Activated CD8-positive, alpha-beta T cell treated with anti-CD3 and anti-CD28 coated beads, Interleukin-2, amount 10 ng/mL, durations not matched to agents 7 days and 5 days (primary cell): ENCODE measurements at regions not wholly inside any gene's neighbourhood (a gene's known extent, or its start where the extent isn't known, plus 50 kb on each side); places are given as distances from the start of the nearest gene placed in this dataset.

Experiments
- ATAC-seq: fragments of 150-1000 bp; cut with Tn5 transposase; one replicate; pipeline ENCODE4 v1.10.0; 2021; ENCODE audit warnings: moderate library complexity
- CTCF ChIA-PET: fragments of 350-600 bp; sonication (Branson Sonifier 250); formaldehyde crosslinking; loops from one replicate; lab custom pipeline; 2021; ENCODE audit warnings: antibody characterized with exemption; lab: Charles Lee
- POLR2A ChIA-PET: fragments of 350-600 bp; sonication (Branson Sonifier 250); formaldehyde crosslinking; loops from one replicate; lab custom pipeline; 2021; ENCODE audit warnings: antibody characterized with exemption; lab: Charles Lee
- DNase-seq: peaks from one replicate; pipeline ENCODE4 v3.0.0-alpha.2; 2020
- H3K27ac Mint-ChIP-seq: one replicate; pipeline ENCODE4 v1.8.0; 2021; ENCODE audit warnings: mild to moderate bottlenecking, mixed read lengths
- H3K27me3 Mint-ChIP-seq: one replicate; pipeline ENCODE4 v1.8.0; 2021; ENCODE audit warnings: low read depth, mixed read lengths
- H3K36me3 Mint-ChIP-seq: one replicate; pipeline ENCODE4 v1.8.0; 2021; ENCODE audit warnings: low read depth, mixed read lengths
- H3K4me1 Mint-ChIP-seq: one replicate; pipeline ENCODE4 v1.8.0; 2021; ENCODE audit warnings: low read depth, mixed read lengths
- H3K4me3 Mint-ChIP-seq: one replicate; pipeline ENCODE4 v1.8.0; 2021; ENCODE audit warnings: mild to moderate bottlenecking, mixed read lengths
- H3K9me3 Mint-ChIP-seq: one replicate; pipeline ENCODE4 v1.8.0; 2022; ENCODE audit warnings: mixed read lengths; ENCODE audit not compliant: insufficient read depth

GRCh38 chr2:145652571-145653545, 1132.9 kb upstream of the ZEB2 start:
- no peak overlapping the region for H3K27ac Mint-ChIP-seq
- H3K27me3 Mint-ChIP-seq = no peaks in the 10 kb centered on the region
- no peaks in the 10 kb centered on the region for H3K4me1 Mint-ChIP-seq
- DNase-seq = no peak
- no peaks in the 10 kb centered on the region for H3K36me3 Mint-ChIP-seq
- ChIA-PET POLR2A (no interaction called here), CTCF (no interaction called here)
- no peak overlapping the region for H3K4me3 Mint-ChIP-seq
- no peak for ATAC-seq
- H3K9me3 Mint-ChIP-seq = no peaks in the 10 kb centered on the region

GRCh38 chr2:145652036-145652435, 1132.1 kb upstream of the ZEB2 start:
- H3K36me3 Mint-ChIP-seq = no peaks in the 10 kb centered on the region
- H3K27ac Mint-ChIP-seq = no peak overlapping the region
- no peaks in the 10 kb centered on the region for H3K4me1 Mint-ChIP-seq
- no peaks in the 10 kb centered on the region for H3K9me3 Mint-ChIP-seq
- no peak overlapping the region for H3K4me3 Mint-ChIP-seq
- ChIA-PET POLR2A (no interaction called here), CTCF (no interaction called here)
- no peaks in the 10 kb centered on the region for H3K27me3 Mint-ChIP-seq
- no peak for DNase-seq
- ATAC-seq = no peak

DNA sequence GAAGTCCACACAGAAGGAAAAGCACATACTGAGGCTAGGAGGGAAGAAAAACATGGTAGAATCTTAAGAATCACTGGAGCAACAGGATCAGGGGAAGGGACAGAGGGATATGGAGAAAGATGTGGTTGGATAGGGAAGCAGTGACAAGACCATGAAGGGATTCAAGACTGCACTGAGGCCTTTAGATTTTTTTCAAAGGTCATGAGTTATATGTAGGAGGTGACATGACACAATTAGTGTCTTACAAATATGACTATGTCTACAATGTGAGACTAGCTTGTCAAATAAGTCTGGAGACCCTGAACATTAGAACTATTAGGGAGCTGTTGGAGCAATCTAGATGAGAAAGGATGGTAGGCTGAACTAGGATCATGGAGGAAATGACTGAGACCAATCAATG, 1130.3 kb upstream of the ZEB2 start:
- Mint-ChIP-seq H3K27ac (no peak overlapping the region), H3K4me1 (no peaks in the 10 kb centered on the region), H3K4me3 (no peak overlapping the region), H3K9me3 (no peaks in the 10 kb centered on the region), H3K36me3 (no peaks in the 10 kb centered on the region), H3K27me3 (no peaks in the 10 kb centered on the region)
- DNase-seq (no peak), ATAC-seq (no peak)
- CTCF ChIA-PET = no interaction called here
- POLR2A ChIA-PET = no interaction called here

- Mint-ChIP-seq H3K9me3 (no peaks in the 10 kb centered on the region), H3K4me3 (no peak overlapping the region), H3K4me1 (peaks cover 4% of the 10 kb centered on the region), H3K27ac (no peak overlapping the region), H3K36me3 (no peaks in the 10 kb centered on the region), H3K27me3 (no peaks in the 10 kb centered on the region)
- CTCF ChIA-PET = no interaction called here
- ATAC-seq (no peak), DNase-seq (no peak)
- POLR2A ChIA-PET = no interaction called here
These were observed 1129.1 kb upstream of the ZEB2 start for GRCh38 chr2:145649061-145649460.

GRCh38 chr2:145644820-145645302, 1124.9 kb upstream of the ZEB2 start:
- no peak for DNase-seq
- no peaks in the 10 kb centered on the region for H3K36me3 Mint-ChIP-seq
- ATAC-seq = no peak
- H3K4me1 Mint-ChIP-seq = peaks cover 4% of the 10 kb centered on the region
- ChIA-PET CTCF (no interaction called here), POLR2A (no interaction called here)
- H3K9me3 Mint-ChIP-seq = no peaks in the 10 kb centered on the region
- H3K27ac Mint-ChIP-seq = no peak overlapping the region
- H3K4me3 Mint-ChIP-seq = no peak overlapping the region
- no peaks in the 10 kb centered on the region for H3K27me3 Mint-ChIP-seq

- H3K27ac Mint-ChIP-seq = no peak overlapping the region
- POLR2A ChIA-PET = no interaction called here
These were observed 1118.8 kb upstream of the ZEB2 start for GRCh38 chr2:145638675-145639074.

DNA sequence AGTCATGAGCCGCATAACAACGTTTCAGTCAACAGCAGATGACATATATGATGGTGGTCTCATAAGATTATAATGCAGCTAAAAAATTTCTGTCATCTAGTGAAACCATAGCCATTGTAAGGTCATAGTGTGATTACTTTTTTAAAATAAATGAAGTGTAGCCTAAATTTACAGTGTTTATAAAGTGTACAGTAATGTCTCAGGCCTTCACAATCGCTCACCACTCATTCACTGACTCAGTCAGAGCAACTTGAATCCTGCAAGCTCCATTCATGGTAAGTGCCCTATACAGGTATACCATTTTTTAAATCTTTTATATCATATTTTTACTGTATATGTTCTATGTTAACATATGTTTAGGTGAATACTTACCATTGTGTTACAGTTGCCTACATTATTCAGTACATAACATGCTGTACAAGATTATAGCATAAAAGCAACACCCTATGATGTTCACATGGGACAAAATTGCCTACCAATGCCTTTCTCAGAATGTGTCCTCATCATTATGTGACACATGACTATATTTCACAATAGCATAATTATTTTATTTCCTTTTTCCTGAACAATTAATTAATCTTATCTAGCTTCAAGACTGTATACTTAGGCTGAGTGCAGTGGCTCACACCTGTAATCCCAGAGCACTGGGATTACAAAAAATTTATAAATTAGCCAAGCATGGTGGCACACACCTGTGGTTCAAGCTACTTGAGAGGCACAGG, 1115.9 kb upstream of the ZEB2 start:
- Mint-ChIP-seq H3K4me1 (no peaks in the 10 kb centered on the region), H3K36me3 (no peaks in the 10 kb centered on the region), H3K27me3 (no peaks in the 10 kb centered on the region), H3K27ac (no peak overlapping the region), H3K4me3 (no peak overlapping the region), H3K9me3 (no peaks in the 10 kb centered on the region)
- no peak for DNase-seq
- ATAC-seq = no peak
- POLR2A ChIA-PET = no interaction called here
- CTCF ChIA-PET = no interaction called here

More at GRCh38 chr2:145638675-145639074, 1118.8 kb upstream of the ZEB2 start:
- ATAC-seq = no peak
- no peak overlapping the region for H3K4me3 Mint-ChIP-seq
- no peaks in the 10 kb centered on the region for H3K4me1 Mint-ChIP-seq
- no peaks in the 10 kb centered on the region for H3K36me3 Mint-ChIP-seq
- DNase-seq = no peak
- no peaks in the 10 kb centered on the region for H3K27me3 Mint-ChIP-seq
- no peaks in the 10 kb centered on the region for H3K9me3 Mint-ChIP-seq
- CTCF ChIA-PET = no interaction called here

DNA sequence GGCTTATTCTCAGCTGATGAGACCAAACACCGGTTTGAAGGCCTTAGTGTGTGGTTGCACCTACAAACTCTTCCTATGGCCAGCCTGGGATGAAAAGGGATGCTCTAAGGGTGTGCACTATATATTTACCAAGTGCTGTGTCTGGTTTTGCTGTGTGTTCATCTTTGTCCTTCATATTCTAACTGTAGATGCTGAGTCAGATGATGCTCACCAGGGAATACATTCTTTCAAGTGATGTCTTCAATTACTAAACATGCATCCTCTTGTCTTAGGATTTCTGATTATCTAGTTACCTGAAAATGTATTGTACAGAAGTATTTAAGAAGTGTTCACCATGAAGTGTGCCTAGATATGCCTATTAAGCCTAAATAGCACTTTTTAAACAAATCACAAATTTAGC, 1111.6 kb upstream of the ZEB2 start:
- no peaks in the 10 kb centered on the region for H3K36me3 Mint-ChIP-seq
- no peaks in the 10 kb centered on the region for H3K9me3 Mint-ChIP-seq
- no peak overlapping the region for H3K27ac Mint-ChIP-seq
- CTCF ChIA-PET = no interaction called here
- POLR2A ChIA-PET = no interaction called here
- DNase-seq = no peak
- ATAC-seq = no peak
- H3K27me3 Mint-ChIP-seq = peaks cover 3% of the 10 kb centered on the region
- H3K4me1 Mint-ChIP-seq = no peaks in the 10 kb centered on the region
- H3K4me3 Mint-ChIP-seq = no peak overlapping the region

- peaks cover 3% of the 10 kb centered on the region for H3K27me3 Mint-ChIP-seq
- H3K9me3 Mint-ChIP-seq = no peaks in the 10 kb centered on the region
- ATAC-seq = no peak
- no peak overlapping the region for H3K27ac Mint-ChIP-seq
- POLR2A ChIA-PET = no interaction called here
- DNase-seq = no peak
- CTCF ChIA-PET = no interaction called here
- H3K4me1 Mint-ChIP-seq = no peaks in the 10 kb centered on the region
- H3K36me3 Mint-ChIP-seq = no peaks in the 10 kb centered on the region
- H3K4me3 Mint-ChIP-seq = no peak overlapping the region
These were observed 1106.4 kb upstream of the ZEB2 start for GRCh38 chr2:145626301-145626700.

GRCh38 chr2:145625111-145625510, 1105.2 kb upstream of the ZEB2 start:
- H3K4me3 Mint-ChIP-seq = no peak overlapping the region
- ATAC-seq (no peak), DNase-seq (no peak)
- no peaks in the 10 kb centered on the region for H3K36me3 Mint-ChIP-seq
- no peaks in the 10 kb centered on the region for H3K4me1 Mint-ChIP-seq
- no peak overlapping the region for H3K27ac Mint-ChIP-seq
- H3K9me3 Mint-ChIP-seq = no peaks in the 10 kb centered on the region
- ChIA-PET CTCF (no interaction called here), POLR2A (no interaction called here)
- peaks cover 3% of the 10 kb centered on the region for H3K27me3 Mint-ChIP-seq

GRCh38 chr2:145623136-145623535, 1103.2 kb upstream of the ZEB2 start:
- no peak for ATAC-seq
- Mint-ChIP-seq H3K27ac (no peak overlapping the region), H3K27me3 (no peaks in the 10 kb centered on the region), H3K9me3 (no peaks in the 10 kb centered on the region), H3K4me1 (no peaks in the 10 kb centered on the region), H3K4me3 (no peak overlapping the region), H3K36me3 (no peaks in the 10 kb centered on the region)
- ChIA-PET POLR2A (no interaction called here), CTCF (no interaction called here)
- no peak for DNase-seq

- Mint-ChIP-seq H3K27me3 (no peaks in the 10 kb centered on the region), H3K4me3 (no peak overlapping the region), H3K27ac (no peak overlapping the region), H3K4me1 (no peaks in the 10 kb centered on the region), H3K36me3 (no peaks in the 10 kb centered on the region), H3K9me3 (no peaks in the 10 kb centered on the region)
- ATAC-seq = no peak
- ChIA-PET POLR2A (no interaction called here), CTCF (no interaction called here)
- no peak for DNase-seq
These were observed 1102.4 kb upstream of the ZEB2 start for GRCh38 chr2:145622285-145622684.
